H7 (cell line): ENCODE measurements at regions not wholly inside any gene's neighbourhood (a gene's known extent, or its start where the extent isn't known, plus 50 kb on each side); places are given as distances from the start of the nearest gene placed in this dataset.

Experiments used
- DNase-seq: peaks from one replicate; pipeline ENCODE4 v3.0.0; 2012
- H3K27me3 ChIP-seq: 2 replicates; pipeline ENCODE4 v1.6.0; 2011; ENCODE audit warnings: mild to moderate bottlenecking, low read length; ENCODE audit not compliant: control insufficient read depth, insufficient read depth
- H3K36me3 ChIP-seq: replicated peaks from 2 replicates; pipeline ENCODE4 v1.5.1; 2011; ENCODE audit warnings: low read length; ENCODE audit not compliant: control insufficient read depth, insufficient read depth
- H3K4me3 ChIP-seq: 2 replicates; pipeline ENCODE4 v1.5.1; 2011; ENCODE audit warnings: low read depth, mild to moderate bottlenecking, control low read depth, low read length, moderate library complexity; ENCODE audit not compliant: insufficient read depth

DNA sequence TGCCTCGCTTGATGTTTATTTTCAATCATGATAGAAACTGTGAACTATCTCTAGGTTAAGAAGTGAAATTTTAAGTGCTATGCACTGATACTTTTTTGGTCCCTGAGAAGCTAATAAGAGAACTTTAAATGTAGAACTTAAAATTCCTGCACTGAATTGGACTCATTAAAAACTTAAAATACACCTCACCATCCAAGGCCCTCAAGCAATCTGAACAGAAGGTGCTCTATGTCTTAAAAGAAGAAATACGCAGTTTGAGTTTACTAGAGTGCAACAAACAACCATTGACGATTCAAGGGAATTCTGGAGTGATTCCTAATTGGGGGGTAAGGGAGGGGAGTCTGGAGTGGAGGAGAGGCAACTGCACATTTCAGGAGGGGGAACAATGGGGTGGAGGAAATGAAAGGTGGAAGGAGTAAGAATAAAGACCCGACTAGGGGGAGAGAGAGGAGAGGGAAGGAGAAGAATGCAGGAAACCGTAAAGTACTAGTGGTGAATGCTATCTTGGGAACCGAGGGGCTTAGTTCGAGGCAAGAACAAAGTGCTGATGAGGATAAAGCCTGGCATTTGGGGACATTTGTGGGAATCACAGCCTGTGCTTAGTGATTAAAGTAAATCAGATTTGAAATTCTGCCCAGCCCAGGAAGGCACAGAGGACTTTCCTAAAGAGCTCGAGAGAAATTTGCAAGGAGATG is 389.7 kb downstream of the AACS start:
- Histone ChIP-seq H3K4me3 (no peak overlapping the region), H3K36me3 (no peaks in the 10 kb centered on the region), H3K27me3 (no peaks in the 10 kb centered on the region)
- no peak for DNase-seq

DNA sequence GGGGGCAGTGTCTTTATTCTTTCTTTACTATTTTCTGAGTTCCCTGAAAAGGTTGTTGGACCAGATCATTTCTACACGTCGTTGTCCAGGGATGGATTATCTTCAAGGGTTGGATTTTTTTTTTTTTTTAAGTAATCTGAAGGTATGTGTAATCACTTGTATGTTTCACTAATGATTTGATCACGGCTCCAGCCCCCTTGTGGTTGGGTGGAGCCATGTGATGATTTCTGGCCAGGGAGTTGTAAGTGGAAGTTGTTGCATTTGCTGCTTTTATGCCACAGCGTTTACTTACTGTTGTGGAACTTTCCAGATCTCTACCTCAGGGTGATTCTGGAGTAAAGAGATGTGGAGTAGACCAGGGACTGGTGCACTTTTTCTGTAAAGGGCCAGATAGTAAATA is 390.3 kb downstream of the AACS start:
- H3K36me3 ChIP-seq: no peaks in the 10 kb centered on the region
- DNase-seq: peak; percentile 47
- H3K27me3 ChIP-seq: no peaks in the 10 kb centered on the region
- no peak overlapping the region for H3K4me3 ChIP-seq

- no peaks in the 10 kb centered on the region for H3K36me3 ChIP-seq
Observed at GRCh38 chr12:125458552-125459268, 393.5 kb downstream of the AACS start.

GRCh38 chr12:125461831-125462230 is 396.6 kb downstream of the AACS start:
- no peak for DNase-seq
- no peak overlapping the region for H3K4me3 ChIP-seq
- H3K36me3 ChIP-seq: no peaks in the 10 kb centered on the region
- no peaks in the 10 kb centered on the region for H3K27me3 ChIP-seq

More at GRCh38 chr12:125458552-125459268, 393.5 kb downstream of the AACS start:
- no peak overlapping the region for H3K4me3 ChIP-seq
- H3K27me3 ChIP-seq: no peaks in the 10 kb centered on the region
- DNase-seq: no peak

GRCh38 chr12:125463386-125463785 is 398.2 kb downstream of the AACS start:
- no peak overlapping the region for H3K4me3 ChIP-seq
- H3K36me3 ChIP-seq: no peaks in the 10 kb centered on the region
- DNase-seq: no peak
- no peaks in the 10 kb centered on the region for H3K27me3 ChIP-seq

DNA sequence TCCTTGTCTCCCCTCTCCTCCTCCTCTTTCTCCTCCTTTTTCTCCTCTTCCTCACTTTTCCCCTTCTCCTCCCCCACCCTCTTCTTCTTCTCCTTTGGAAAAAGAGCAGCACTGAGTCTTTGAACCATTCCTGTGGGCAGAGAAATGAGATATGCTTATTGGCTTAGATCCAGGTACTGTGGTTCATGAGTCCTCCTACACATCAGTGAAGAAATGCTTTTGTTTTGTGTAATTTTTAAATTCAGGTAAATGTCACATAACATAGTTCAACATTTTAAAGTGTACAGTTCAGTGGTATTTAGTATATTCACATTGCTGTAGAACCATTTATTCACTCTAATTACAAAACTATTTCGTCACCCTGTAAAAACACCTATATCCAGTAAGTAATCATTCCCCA is 402.1 kb downstream of the AACS start:
- no peak for DNase-seq
- Histone ChIP-seq H3K27me3 (no peaks in the 10 kb centered on the region), H3K36me3 (no peaks in the 10 kb centered on the region), H3K4me3 (no peak overlapping the region)

- no peaks in the 10 kb centered on the region for H3K36me3 ChIP-seq
- no peak overlapping the region for H3K4me3 ChIP-seq
- DNase-seq: no peak
- no peaks in the 10 kb centered on the region for H3K27me3 ChIP-seq
Observed at GRCh38 chr12:125469683-125470082, 404.4 kb downstream of the AACS start.

DNA sequence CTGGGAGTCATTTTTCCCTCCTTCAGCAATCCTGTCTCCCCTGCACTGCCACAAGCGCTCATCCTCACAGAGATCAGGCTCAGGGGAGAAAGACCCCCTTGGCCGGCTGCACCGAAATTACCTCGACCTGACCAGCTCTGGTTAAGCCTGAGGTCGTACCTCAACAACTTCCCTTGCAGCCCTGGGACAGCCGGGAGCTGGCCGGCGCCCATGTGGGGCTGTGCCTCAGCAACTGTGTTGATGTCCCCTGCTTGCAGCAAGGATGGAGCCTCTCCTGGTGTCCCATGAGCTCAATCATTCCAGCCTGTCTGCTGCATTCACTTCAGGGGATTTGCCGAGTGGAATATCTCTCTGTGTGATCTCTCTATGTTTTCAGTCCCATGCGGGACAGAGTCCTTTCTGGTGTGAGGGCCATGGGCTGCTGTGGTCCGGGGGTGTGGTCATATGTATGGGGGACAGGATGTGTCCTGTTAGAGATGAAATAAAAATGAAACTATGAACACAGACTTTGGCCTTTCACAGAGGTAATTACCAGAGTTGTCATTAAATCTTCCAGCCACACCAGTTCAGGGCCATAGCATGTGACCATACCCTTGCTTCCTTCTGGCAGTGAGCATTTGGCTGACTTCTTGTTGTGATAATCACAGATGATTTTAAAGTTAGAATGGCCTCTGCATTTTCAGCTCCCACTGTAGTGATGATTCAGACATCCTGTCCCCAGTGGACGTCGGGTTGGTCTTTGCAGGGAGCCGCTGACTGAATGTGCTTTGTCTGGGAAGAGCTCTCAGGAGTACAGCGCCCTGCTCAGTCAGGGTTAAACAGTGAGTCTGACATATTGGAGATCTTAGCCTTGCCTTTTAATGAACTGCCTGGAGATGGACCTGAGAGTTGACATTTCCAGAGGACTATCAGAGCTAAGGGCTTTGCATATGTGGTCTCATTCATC is 405.9 kb downstream of the AACS start:
- H3K27me3 ChIP-seq: no peaks in the 10 kb centered on the region
- no peak for DNase-seq
- no peak overlapping the region for H3K4me3 ChIP-seq
- no peaks in the 10 kb centered on the region for H3K36me3 ChIP-seq

DNA sequence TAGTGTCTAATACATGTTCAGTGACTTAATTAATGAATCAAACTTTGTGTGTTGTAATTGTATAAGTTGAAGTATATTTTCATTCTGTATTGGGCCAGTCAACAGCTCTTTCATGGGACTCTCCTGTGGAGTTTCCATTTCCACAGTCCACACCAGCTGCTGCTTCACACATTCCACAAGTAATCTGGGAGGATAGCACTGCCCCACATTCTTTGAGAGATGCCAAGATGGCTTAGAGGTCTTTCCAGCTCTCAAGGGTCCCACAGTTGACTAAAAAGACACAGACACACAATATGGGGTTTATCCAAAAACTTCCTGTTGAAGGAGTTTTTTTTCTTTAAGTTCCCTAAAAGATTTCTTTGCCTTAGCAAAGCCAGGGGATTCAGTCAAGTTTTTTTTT is 408.3 kb downstream of the AACS start:
- Histone ChIP-seq H3K36me3 (no peaks in the 10 kb centered on the region), H3K27me3 (no peaks in the 10 kb centered on the region)
- no peak for DNase-seq

DNA sequence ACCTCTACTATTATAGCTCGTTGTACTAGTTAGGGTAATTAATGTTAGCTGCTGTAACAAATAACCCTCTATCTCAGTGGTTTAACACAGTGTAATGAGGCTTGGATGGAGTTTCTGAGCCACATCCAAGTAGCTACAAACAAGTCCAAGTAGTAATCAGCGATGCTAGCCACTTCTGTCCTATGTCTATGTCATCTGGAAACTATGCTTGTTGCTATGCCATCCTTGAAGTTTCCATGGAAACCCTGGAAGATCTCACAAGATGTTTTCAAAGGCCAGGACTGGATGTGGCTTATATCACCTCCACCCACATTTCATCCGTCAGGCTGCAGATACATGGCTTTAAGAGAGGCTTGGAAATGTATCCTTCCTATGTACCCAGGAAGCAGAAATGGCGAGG is 422.1 kb downstream of the AACS start:
- DNase-seq: no peak
- Histone ChIP-seq H3K36me3 (no peaks in the 10 kb centered on the region), H3K27me3 (no peaks in the 10 kb centered on the region), H3K4me3 (no peak overlapping the region)

More for the DNA sequence above, 408.3 kb downstream of the AACS start:
- H3K4me3 ChIP-seq: no peak overlapping the region

GRCh38 chr12:125491553-125491952 is 426.3 kb downstream of the AACS start:
- Histone ChIP-seq H3K4me3 (no peak overlapping the region), H3K27me3 (no peaks in the 10 kb centered on the region), H3K36me3 (no peaks in the 10 kb centered on the region)
- no peak for DNase-seq

DNA sequence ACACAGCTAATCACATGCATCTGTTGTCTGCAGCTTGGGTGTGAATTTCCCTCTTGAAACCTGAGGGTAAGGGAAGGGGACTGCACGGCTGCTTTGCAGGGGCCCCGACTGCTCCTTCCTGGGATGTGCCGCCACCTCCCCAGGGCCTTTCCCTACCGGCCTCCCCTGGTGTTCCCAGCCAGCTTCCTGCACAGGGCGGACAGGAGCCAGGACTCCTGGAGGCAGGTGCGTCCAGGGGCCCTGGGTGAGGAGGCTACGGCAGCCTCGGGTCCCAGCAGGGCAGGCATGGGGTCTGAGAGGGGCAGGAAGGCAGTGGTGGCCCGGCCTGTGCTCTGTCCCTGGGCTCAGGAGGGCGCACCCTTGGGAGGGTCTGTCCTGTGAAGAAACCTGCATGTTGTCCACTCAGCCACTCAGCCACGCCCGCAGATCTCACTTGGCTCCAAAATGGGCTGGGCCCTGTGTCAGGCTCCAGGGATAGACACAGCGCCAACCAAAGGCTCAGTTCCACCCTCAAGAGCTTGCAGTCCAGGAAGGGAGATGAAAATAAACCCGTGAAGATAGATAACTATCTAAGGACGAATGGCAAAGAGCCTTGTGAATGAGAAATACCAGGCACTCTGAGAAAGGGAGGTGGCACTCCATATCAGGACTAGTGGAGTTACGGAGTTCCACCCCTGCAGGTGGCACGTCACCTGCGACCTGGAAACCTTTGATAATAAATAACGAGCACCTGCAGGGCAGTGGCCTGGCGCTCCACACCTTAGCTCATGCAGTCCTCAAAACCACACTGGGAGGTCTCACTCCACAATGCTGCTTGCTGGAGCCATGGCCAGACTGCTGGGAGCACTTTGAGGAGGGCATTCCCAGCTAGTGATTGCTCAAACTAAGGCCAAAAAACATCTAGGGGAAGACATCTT is 427.4 kb downstream of the AACS start:
- peak; percentile 28 for DNase-seq
- no peaks in the 10 kb centered on the region for H3K27me3 ChIP-seq
- no peaks in the 10 kb centered on the region for H3K36me3 ChIP-seq
- H3K4me3 ChIP-seq: no peak overlapping the region

DNA sequence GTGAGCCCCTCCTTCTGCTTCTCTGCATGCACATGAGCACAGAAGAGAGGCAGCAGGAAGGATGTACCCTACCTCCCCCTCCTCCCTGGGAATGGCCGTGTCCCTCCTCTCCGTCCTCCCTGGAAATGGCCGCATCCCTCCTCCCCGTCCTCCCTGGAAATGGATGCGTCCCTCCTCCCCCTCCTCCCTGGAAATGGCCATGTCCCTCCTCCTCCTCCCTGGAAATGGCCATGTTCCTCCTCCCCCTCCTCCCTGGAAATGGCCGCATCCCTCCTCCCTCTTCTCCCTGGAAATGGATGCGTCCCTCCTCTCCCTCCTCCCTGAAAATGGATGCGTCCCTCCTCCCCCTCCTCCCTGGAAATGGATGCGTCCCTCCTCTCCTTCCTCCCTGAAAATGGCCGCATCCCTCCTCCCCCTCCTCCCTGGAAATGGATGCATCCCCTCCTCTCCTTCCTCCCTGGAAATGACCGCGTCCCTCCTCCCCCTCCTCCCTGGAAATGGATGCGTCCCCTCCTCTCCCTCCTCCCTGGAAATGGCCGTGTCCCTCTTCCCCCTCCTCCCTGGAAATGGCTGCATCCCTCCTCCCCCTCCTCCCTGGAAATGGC is 428.6 kb downstream of the AACS start:
- Histone ChIP-seq H3K4me3 (no peak overlapping the region), H3K36me3 (no peaks in the 10 kb centered on the region), H3K27me3 (no peaks in the 10 kb centered on the region)
- no peak for DNase-seq
